ENCODE measurements at regions not wholly inside any gene's neighbourhood (a gene's known extent, or its start where the extent isn't known, plus 50 kb on each side); places are given as distances from the start of the nearest gene placed in this dataset.

DNA sequence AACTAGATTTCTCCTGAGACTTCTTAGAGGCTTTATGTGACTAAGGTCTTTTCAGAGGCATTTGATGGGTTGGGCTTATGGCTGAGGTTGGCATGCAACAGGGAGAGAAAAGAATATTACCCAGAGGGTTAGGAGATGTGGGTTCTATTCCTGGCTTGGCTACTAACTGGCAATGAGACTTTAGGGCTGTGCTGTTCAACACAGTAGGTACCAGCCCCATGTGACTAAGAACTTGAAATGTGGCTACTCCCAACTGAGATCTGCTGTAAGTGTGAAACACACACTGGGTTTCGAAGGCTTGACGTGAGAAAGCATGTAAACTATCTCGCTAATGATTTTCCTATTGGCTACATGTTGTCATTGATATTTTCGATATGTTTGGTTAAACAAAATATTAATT is 324.9 kb upstream of the SLC14A2 start:
- Mint-ChIP-seq H3K4me1 (no peaks in the 10 kb centered on the region), H3K27ac (no peak overlapping the region)

More for the DNA sequence above, 324.9 kb upstream of the SLC14A2 start:
- no peaks in the 10 kb centered on the region for H3F3A ChIP-seq (replicated peaks; ENCODE audit: low read depth)
- no peaks in the 10 kb centered on the region for H3K36me3 ChIP-seq (ENCODE audit: insufficient read depth)
- H3K27me3 Mint-ChIP-seq (ENCODE audit: insufficient read depth, low read depth, poor library complexity), result peaks cover 3% of the 10 kb centered on the region
- TF ChIP-seq EZH2 (IDR thresholded peaks at IDR 0.05; ENCODE audit: low read depth, unreplicated experiment), result no peak
- TF ChIP-seq POLR2AphosphoS5 (IDR thresholded peaks at IDR 0.05; ENCODE audit: low read depth), result no peak
- no peak for TF ChIP-seq ZNF114 (CRISPR knock-in tag; IDR thresholded peaks at IDR 0.05)
- TF ChIP-seq, protein P1, sequence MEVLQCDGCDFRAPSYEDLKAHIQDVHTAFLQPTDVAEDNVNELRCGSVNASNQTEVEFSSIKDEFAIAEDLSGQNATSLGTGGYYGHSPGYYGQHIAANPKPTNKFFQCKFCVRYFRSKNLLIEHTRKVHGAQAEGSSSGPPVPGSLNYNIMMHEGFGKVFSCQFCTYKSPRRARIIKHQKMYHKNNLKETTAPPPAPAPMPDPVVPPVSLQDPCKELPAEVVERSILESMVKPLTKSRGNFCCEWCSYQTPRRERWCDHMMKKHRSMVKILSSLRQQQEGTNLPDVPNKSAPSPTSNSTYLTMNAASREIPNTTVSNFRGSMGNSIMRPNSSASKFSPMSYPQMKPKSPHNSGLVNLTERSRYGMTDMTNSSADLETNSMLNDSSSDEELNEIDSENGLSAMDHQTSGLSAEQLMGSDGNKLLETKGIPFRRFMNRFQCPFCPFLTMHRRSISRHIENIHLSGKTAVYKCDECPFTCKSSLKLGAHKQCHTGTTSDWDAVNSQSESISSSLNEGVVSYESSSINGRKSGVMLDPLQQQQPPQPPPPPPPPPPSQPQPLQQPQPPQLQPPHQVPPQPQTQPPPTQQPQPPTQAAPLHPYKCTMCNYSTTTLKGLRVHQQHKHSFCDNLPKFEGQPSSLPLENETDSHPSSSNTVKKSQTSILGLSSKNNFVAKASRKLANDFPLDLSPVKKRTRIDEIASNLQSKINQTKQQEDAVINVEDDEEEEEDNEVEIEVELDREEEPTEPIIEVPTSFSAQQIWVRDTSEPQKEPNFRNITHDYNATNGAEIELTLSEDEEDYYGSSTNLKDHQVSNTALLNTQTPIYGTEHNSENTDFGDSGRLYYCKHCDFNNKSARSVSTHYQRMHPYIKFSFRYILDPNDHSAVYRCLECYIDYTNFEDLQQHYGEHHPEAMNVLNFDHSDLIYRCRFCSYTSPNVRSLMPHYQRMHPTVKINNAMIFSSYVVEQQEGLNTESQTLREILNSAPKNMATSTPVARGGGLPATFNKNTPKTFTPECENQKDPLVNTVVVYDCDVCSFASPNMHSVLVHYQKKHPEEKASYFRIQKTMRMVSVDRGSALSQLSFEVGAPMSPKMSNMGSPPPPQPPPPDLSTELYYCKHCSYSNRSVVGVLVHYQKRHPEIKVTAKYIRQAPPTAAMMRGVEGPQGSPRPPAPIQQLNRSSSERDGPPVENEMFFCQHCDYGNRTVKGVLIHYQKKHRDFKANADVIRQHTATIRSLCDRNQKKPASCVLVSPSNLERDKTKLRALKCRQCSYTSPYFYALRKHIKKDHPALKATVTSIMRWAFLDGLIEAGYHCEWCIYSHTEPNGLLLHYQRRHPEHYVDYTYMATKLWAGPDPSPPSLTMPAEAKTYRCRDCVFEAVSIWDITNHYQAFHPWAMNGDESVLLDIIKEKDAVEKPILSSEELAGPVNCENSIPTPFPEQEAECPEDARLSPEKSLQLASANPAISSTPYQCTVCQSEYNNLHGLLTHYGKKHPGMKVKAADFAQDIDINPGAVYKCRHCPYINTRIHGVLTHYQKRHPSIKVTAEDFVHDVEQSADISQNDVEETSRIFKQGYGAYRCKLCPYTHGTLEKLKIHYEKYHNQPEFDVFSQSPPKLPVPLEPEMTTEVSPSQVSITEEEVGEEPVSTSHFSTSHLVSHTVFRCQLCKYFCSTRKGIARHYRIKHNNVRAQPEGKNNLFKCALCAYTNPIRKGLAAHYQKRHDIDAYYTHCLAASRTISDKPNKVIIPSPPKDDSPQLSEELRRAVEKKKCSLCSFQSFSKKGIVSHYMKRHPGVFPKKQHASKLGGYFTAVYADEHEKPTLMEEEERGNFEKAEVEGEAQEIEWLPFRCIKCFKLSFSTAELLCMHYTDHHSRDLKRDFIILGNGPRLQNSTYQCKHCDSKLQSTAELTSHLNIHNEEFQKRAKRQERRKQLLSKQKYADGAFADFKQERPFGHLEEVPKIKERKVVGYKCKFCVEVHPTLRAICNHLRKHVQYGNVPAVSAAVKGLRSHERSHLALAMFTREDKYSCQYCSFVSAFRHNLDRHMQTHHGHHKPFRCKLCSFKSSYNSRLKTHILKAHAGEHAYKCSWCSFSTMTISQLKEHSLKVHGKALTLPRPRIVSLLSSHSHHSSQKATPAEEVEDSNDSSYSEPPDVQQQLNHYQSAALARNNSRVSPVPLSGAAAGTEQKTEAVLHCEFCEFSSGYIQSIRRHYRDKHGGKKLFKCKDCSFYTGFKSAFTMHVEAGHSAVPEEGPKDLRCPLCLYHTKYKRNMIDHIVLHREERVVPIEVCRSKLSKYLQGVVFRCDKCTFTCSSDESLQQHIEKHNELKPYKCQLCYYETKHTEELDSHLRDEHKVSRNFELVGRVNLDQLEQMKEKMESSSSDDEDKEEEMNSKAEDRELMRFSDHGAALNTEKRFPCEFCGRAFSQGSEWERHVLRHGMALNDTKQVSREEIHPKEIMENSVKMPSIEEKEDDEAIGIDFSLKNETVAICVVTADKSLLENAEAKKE (CRISPR knock-in tag; IDR thresholded peaks at IDR 0.05), result no peak
- TF ChIP-seq REST (IDR thresholded peaks at IDR 0.05; ENCODE audit: unreplicated experiment), result no peak
- no peak for TF ChIP-seq STAT1 (IDR thresholded peaks at IDR 0.05; ENCODE audit: unreplicated experiment)
- TF ChIP-seq, protein P2, sequence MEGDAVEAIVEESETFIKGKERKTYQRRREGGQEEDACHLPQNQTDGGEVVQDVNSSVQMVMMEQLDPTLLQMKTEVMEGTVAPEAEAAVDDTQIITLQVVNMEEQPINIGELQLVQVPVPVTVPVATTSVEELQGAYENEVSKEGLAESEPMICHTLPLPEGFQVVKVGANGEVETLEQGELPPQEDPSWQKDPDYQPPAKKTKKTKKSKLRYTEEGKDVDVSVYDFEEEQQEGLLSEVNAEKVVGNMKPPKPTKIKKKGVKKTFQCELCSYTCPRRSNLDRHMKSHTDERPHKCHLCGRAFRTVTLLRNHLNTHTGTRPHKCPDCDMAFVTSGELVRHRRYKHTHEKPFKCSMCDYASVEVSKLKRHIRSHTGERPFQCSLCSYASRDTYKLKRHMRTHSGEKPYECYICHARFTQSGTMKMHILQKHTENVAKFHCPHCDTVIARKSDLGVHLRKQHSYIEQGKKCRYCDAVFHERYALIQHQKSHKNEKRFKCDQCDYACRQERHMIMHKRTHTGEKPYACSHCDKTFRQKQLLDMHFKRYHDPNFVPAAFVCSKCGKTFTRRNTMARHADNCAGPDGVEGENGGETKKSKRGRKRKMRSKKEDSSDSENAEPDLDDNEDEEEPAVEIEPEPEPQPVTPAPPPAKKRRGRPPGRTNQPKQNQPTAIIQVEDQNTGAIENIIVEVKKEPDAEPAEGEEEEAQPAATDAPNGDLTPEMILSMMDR (conservative IDR thresholded peaks at IDR 0.05; ENCODE audit: low read depth in 2 of 2), result no peak
- no peak for TF ChIP-seq JUNB (IDR thresholded peaks at IDR 0.05; ENCODE audit: unreplicated experiment)
- TF ChIP-seq NANOG (IDR thresholded peaks at IDR 0.05; ENCODE audit: borderline replicate concordance), result no peak
- TF ChIP-seq, protein P3, sequence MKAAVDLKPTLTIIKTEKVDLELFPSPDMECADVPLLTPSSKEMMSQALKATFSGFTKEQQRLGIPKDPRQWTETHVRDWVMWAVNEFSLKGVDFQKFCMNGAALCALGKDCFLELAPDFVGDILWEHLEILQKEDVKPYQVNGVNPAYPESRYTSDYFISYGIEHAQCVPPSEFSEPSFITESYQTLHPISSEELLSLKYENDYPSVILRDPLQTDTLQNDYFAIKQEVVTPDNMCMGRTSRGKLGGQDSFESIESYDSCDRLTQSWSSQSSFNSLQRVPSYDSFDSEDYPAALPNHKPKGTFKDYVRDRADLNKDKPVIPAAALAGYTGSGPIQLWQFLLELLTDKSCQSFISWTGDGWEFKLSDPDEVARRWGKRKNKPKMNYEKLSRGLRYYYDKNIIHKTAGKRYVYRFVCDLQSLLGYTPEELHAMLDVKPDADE (IDR thresholded peaks at IDR 0.05), result no peak
- TF ChIP-seq ZNF331 (CRISPR knock-in tag; IDR thresholded peaks at IDR 0.05; ENCODE audit: low read depth), result no peak
- TF ChIP-seq EZH2phosphoT487 (IDR thresholded peaks at IDR 0.05; ENCODE audit: unreplicated experiment), result no peak
- TF ChIP-seq CREB1 (CRISPR knock-in tag; IDR thresholded peaks at IDR 0.05; ENCODE audit: low read depth), result no peak
- H3K27ac ChIP-seq (ENCODE audit: low read depth), result no peak overlapping the region
- no peak overlapping the region for H3K4me3 Mint-ChIP-seq
- no peak overlapping the region for H2AFZ ChIP-seq
- H4K20me1 ChIP-seq (replicated peaks; ENCODE audit: insufficient read depth), result no peaks in the 10 kb centered on the region
- no peaks in the 10 kb centered on the region for H3K79me2 ChIP-seq (replicated peaks; ENCODE audit: insufficient read depth)
- no peak overlapping the region for H3K4me2 ChIP-seq
- H3K9me2 ChIP-seq (ENCODE audit: insufficient read depth), result no peaks in the 10 kb centered on the region
- H3K4me3 ChIP-seq, result no peak overlapping the region
- no peaks in the 10 kb centered on the region for H3K27me3 ChIP-seq (ENCODE audit: insufficient read depth)
- no peaks in the 10 kb centered on the region for H3K4me1 ChIP-seq (ENCODE audit: insufficient read depth)
- no peaks in the 10 kb centered on the region for H3K36me3 Mint-ChIP-seq (ENCODE audit: low read depth)
- DNase-seq (ENCODE audit: low spot score) (no peak), ATAC-seq (no peak)
- H3K9me3 Mint-ChIP-seq, result no peaks in the 10 kb centered on the region
